ENCODE measurements at regions not wholly inside any gene's neighbourhood (a gene's known extent, or its start where the extent isn't known, plus 50 kb on each side); places are given as distances from the start of the nearest gene placed in this dataset.

DNA sequence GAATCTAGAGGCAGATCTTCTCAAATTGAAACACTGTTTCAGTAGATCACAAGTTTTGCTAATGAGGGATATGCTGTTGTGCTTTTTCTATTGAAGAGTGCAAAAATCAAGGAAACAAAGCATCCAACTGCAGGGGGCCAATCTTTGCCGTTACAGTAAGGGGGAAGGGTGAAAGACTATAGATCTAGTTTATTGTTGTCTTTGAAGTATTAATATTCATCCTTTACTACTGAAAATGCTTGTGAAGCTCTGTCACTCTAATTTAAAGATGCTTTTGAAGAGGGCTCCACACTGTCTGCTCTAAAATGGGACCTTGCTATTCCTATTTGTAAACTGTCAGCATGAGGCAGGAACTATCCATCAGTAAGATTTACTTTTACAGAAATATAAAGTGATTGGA, 110.3 kb downstream of the MBL2 start:
- DNase-seq (ENCODE audit: low read depth, low spot score) = no peak
- no peak overlapping the region for H3K4me3 ChIP-seq (ENCODE audit: low read length)

DNA sequence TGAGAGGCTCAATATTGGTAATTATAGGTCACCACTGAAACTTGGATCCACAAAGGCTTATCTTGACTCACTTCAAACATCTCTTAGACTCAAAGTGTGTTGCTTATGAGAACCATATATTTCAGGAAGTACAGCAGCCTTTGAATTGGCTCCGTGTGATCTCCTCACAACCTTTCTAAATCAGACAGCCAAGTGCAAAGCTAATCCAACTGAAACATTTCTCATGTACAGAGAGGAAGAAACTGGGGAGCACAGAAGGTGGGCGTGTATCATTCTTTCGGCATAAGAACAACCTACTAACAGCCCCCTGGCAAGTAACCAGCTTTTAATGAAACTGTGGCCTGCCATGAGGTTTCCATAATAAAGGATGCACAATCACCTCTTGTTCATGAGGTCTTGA, 109.4 kb downstream of the MBL2 start:
- no peak overlapping the region for H3K4me3 ChIP-seq (ENCODE audit: low read length)
- DNase-seq (ENCODE audit: low read depth, low spot score) = no peak

DNA sequence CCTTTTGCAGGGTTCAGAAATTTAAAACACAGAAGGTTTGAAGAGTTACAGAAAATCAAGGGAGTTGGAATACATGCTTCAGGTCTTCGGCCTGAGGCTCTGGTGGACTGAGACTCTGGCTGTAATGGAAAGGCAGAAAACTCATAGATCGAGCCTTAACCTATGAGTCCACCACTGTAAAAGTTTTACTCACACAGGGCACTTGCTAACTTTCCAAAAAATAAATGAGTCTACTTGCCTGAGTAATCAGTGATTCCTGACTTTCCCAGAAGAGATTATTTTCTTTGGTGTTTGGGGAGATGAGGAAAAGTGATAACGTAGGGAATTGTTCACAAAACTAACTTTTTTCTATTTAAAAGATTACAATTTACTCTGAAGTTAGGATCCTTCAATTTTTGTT, 108.0 kb downstream of the MBL2 start:
- no peak overlapping the region for H3K4me3 ChIP-seq (ENCODE audit: low read length)
- DNase-seq (ENCODE audit: low read depth, low spot score) = no peak

DNA sequence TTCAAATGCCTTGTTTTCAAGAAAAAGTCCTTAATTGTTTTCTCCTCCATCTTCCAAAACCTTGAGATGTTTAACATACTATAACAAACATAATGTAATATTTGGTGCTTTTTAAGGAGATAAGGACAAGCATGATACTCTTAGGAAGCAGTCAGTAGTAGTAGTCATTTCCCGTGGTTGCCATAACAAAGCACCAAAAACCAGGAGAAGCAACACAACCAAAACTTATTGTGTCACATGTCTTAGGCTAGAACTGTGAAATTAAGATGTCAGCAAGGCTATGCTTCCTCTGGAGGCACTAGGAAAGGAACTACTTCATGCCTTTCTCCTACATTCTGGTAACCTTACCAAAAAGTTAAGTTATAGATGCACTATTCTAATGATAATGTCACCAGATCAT, 106.8 kb downstream of the MBL2 start:
- no peak for DNase-seq (ENCODE audit: low read depth, low spot score)
- no peak overlapping the region for H3K4me3 ChIP-seq (ENCODE audit: low read length)

DNA sequence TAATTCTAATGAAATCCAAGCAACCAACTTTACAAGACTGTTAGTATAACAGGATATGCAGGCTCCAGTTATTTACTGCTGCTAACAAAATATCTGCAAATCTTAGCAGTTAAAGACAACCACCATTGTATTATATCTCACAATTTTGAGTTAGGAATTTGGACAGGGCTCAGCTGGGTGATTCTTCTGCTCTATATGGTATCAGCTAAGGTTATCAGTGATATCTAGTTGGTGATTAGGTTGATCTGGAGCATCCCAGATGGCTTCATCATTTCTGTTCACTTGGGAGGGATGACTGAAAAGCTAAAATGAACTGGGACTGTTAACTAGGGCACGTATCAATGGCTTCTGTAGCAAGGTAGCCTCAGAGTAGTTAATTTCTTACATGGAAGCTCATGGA, 105.7 kb downstream of the MBL2 start:
- no peak overlapping the region for H3K4me3 ChIP-seq (ENCODE audit: low read length)
- no peak for DNase-seq (ENCODE audit: low read depth, low spot score)

DNA sequence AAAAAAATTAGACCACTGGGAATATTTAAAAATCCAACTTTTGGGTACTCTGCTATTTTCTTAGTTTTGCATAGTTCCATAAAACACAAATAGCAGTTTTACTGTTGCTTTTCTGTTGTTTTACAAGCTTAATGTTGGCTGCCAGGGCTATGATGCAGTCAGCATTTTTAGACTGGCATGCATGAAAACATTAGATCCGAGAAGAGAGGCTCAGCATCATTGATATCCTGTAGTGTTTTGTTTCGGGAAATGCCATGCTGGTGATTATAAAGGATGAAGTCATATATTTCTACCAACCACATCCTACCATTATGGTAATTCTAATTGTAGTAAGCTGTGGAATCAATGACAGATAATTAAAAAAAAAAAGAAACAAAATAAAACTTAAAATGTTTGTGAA, 104.6 kb downstream of the MBL2 start:
- DNase-seq (ENCODE audit: low read depth, low spot score) = no peak

DNA sequence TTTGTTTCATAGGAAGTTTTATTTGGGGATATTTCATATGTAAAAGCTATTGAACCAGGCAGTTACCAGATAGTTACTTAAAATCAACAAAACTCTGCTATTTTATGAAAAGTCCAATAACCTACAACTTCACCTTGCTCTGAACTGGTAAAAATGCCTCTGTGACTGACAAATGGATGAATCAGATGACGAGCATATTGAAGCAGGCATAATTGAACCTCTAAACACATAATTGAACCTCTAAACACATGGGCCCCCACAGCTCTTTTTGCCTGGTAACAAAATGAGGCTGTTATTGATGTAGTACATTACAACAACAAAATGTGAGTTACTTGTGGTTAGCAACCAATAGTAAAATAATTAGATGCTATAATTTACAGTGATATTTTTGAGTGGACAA, 99.7 kb downstream of the MBL2 start:
- no peak overlapping the region for H3K4me3 ChIP-seq (ENCODE audit: low read length)
- DNase-seq (ENCODE audit: low read depth, low spot score) = no peak

More for the DNA sequence above, 104.6 kb downstream of the MBL2 start:
- no peak overlapping the region for H3K4me3 ChIP-seq (ENCODE audit: low read length)

DNA sequence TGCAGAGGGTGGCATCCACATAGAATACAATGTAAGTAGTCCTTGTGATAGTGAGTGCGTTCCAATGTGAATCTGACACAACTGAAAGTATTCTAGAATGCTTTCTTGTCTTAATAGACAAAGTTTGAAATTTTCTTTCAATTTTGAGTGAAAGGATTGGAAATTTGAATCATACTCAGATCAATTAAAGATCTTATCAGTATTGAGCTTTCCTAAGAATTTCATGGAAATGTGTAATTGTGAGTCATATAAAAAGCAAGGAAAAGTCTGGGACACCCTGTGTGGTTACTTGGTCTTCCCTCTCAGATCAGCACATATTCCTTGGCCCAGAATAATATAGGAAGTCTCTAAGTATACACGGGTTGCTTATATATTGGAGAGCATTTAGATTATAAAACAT, 99.1 kb downstream of the MBL2 start:
- no peak for DNase-seq (ENCODE audit: low read depth, low spot score)
- no peak overlapping the region for H3K4me3 ChIP-seq (ENCODE audit: low read length)

DNA sequence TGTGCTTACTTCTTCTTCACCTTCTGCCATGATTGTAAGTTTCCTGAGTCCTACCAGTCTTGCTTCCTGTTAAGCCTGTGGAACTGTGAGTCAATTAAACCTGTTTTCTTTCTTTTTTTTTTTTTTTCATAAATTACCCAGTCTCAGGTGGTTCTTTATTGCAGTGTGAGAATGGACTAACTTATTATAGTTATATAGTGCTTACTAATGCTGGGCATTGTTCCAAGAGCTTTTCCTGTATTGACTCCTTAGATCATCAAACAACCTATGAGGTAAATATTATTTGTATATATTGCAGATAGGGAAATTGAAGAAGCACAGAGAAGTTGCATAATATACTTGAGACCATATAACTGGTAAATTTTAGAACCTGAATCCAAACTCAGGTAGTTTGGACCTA, 98.1 kb downstream of the MBL2 start:
- no peak for DNase-seq (ENCODE audit: low read depth, low spot score)
- H3K4me3 ChIP-seq (ENCODE audit: low read length) = no peak overlapping the region

DNA sequence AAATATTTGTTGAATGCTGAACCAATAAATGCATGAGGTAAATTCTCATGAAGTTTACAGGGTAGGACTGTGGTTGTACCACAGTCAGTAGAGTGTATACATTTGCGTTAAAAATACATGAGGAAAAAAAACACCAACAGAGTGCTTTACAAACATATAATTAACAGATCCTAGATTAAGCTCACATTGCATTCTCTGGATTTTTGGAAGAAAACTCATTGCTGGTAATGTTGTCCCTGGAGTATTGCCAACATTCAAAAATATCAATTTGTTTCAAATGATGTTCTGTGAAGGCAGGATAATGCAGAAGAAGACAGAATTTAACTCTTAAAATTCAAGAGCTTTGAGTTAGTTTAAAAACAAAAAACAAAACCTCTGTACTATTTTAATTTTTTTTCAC, 95.5 kb downstream of the MBL2 start:
- DNase-seq (ENCODE audit: low read depth, low spot score) = no peak

DNA sequence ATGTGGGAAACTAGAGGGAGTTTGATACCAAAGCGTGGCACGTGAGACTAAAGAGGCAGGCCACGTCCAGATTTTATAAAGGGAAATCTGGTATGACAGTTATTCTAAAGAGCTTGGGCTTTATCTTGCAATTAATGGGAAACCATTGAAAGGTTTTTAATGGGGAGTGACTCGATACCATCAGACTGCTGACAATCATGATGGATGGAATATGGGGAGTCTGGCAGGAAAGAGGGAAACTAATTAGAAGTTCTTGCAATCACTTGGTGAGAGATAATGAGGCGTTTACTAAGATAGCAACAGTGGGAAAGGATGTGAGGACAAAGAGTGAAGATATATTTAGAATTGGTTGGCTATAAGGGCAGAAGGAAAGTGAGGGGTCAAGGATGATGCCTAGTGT, 94.0 kb downstream of the MBL2 start:
- no peak overlapping the region for H3K4me3 ChIP-seq (ENCODE audit: low read length)
- DNase-seq (ENCODE audit: low read depth, low spot score) = no peak

More for the DNA sequence above, 95.5 kb downstream of the MBL2 start:
- no peak overlapping the region for H3K4me3 ChIP-seq (ENCODE audit: low read length)

DNA sequence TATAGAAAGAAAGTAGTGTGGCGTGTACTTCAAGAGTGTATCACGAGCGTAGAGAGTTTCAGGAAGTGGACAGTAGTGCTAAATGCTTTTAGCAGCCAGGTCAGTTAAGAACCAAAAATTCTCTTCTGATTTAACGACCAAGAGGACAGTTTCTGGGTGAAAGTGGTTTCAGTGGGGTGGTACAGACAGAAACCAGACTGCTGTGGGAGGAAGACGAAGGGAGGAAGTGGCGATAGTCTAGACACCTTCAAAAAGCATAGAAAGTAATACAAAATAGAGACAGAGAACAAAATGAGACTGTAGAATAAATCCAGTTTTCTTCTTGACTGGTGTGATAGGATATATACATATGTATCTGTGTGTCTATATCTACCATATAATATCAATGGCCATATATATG, 93.5 kb downstream of the MBL2 start:
- no peak overlapping the region for H3K4me3 ChIP-seq (ENCODE audit: low read length)
- DNase-seq (ENCODE audit: low read depth, low spot score) = no peak

DNA sequence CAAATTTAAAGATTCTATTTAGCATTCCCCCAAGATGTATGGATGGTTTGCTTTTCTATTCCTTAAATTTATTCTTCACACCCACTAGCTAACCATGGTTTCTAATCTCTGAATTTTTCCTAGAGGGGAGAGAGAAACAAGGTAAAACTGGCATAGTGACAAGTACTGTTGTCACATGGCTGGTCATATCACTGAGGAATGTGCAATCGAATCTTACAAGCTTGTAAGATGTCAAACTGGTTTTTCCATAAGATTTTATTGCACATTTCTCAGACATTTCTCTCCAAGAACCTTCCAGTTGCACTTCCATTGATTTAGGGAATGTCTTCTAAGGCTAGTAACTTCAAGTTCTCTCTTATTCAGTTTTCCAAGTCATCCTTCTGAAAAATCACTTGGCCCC, 89.8 kb downstream of the MBL2 start:
- DNase-seq (ENCODE audit: low read depth, low spot score) = no peak
- no peak overlapping the region for H3K4me3 ChIP-seq (ENCODE audit: low read length)

DNA sequence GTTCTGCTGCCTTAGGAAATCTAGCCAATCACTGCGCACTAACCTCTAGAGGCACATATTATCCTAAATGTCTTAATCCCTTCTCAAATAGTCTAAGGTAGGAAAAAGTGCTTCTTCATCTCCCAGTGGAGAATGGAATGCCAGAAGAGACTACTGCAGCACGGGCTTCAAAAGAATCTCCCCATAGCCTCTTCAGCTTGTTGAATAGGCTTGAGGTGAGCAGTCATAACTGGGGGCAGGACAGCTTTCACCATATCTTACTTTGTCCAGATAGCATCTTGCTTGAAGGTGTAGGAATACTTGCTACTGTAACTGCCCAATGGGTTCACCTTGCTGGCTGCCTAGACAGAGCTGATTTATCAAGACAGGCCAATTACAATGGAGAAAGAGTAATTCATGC, 88.8 kb downstream of the MBL2 start:
- no peak overlapping the region for H3K4me3 ChIP-seq (ENCODE audit: low read length)
- DNase-seq (ENCODE audit: low read depth, low spot score) = no peak

DNA sequence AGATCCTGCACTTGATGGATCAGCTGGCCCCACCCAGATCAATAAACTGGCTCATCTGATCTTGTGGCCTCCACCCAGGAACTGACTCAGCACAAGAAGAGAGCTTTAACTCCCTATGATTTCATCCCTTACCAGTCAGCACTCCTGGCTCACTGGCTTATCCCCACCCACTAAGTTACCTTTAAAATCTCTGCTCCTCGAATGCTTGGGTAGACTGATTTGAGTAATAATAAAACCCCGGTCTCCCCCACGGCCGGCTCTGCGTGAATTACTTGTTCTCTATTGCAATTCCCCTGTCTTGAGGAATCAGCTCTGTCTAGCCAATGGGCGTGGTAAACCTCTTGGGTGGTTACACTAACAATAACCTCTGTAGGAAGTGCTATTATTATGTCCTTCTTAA, 83.7 kb downstream of the MBL2 start:
- DNase-seq (ENCODE audit: low read depth, low spot score) = no peak
- no peak overlapping the region for H3K4me3 ChIP-seq (ENCODE audit: low read length)

DNA sequence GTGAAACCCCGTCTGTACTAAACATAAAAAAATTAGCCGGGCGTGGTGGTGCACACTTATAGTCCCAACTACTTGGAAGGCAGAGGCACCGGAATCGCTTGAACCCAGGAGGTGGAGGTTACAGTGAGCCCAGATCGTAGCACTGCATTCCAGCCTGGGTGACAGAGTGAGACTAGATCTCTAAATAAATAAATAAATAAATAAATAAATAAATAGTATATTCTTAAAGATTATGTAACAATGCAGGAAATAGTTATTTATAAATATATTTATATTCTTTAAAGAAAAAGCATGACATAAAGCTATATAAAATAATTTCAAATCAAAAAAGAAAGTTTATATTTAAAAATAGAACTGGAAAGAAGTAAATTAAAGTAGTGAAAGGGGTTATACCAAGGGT, 76.4 kb downstream of the MBL2 start:
- DNase-seq (ENCODE audit: low read depth, low spot score) = no peak

DNA sequence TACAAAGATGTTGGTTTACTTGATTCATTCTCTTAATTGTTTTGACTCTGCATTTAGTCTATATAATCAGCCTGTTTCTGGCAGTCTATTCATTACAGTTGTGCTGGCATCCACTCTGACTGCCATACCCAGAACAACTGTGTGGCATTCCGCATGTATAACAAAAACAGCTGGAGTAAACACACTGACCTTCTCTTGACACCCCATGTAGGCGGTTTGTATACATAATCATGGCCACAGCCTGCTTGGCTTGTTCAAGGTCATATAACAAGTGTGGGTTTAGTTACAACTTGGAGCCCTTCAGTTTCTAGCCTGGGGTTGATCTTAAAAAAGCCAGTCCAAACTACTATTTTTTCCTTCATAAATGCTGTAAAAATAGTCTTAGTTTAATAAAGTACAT, 70.9 kb downstream of the MBL2 start:
- no peak overlapping the region for H3K4me3 ChIP-seq (ENCODE audit: low read length)
- DNase-seq (ENCODE audit: low read depth, low spot score) = no peak

More for the DNA sequence above, 76.4 kb downstream of the MBL2 start:
- H3K4me3 ChIP-seq (ENCODE audit: low read length) = no peak overlapping the region

DNA sequence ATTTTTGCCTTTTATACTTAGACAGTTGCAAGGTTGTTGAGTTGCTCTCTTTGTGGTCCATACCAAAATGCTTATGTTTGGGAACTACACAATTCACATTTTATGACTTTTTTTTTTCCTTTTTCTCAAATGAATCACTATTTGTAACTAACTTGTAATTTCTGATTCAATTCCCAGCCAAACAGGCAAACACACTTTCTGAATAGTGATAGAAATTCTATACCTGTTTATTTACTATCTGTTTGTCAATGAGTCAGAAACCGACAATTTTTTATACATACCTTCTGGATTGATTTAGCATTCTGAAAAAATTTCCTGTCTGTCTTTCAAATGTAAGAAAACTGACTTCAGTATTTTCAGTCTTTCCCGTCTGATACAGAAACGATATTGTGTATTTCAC, 69.1 kb downstream of the MBL2 start:
- H3K4me3 ChIP-seq (ENCODE audit: low read length) = no peak overlapping the region
- no peak for DNase-seq (ENCODE audit: low read depth, low spot score)

DNA sequence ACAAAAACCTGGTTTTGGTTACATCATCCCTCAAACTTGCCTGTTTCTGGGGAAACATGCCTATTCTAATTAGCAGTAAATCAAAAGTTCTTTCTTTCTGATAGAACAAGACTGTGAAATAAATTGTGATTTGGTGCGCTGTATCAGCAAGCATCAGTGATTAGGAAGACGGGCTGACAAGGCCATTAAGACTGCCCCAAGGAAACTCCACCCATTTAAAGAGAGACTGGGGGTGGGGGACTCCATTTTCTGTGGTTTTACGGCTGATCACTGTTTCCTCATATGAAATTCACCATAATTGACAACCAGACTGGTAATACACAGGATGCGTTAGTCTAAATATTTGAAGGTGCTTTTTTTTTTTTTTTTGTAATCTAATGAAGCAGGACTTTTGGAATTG, 68.7 kb downstream of the MBL2 start:
- no peak for DNase-seq (ENCODE audit: low read depth, low spot score)
- H3K4me3 ChIP-seq (ENCODE audit: low read length) = no peak overlapping the region

DNA sequence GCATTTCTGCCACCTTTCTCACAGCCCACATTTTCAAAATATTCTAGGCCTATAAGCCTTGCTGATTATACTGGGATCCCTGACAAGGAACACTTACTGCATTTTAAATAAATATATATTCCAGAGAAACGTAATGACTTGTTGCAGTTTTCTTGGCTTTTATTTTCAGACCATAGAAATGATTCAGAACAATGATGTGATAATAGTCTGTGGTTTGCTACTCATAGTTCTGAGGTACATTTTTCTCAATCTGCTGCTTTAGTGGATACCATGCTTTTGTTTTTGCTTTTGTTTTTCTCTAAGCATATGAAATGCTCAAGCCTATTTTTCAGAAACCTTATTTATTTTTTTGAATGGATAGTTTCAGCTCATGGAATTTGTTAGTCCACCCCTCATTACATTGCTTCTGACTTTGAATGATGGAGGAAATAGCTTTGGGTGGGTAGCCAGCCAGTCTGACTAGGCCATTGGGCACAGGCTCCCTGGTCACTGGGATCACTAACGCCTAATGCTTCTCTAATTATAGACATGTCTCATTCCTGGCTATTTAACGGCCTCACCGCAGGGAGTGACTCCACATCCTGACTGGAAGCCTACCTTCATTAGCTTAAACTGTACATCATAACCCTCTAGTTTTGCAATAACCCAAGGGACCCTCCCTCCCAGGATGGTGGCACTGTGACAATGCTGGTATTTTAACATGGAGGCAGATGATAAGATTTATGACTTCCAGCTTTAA, 66.1 kb downstream of the MBL2 start:
- no peak for DNase-seq (ENCODE audit: low read depth, low spot score)
- no peak overlapping the region for H3K4me3 ChIP-seq (ENCODE audit: low read length)
